BE2C (cell line): ENCODE measurements at regions not wholly inside any gene's neighbourhood (a gene's known extent, or its start where the extent isn't known, plus 50 kb on each side); places are given as distances from the start of the nearest gene placed in this dataset.
"Not testable (repeated sequence)": the region's sequence is repeated elsewhere in the genome, so short reads cannot be mapped to it uniquely, and the experiment has no call there.

ENCODE experiments used
- DNase-seq: peaks from one replicate; pipeline ENCODE4 v3.0.0-alpha.2; 2020
- H3K27me3 ChIP-seq: fragments of 250-450 bp; sonication (Bioruptor Pico); 2 replicates; pipeline ENCODE4 v1.5.1; 2020; ENCODE audit warnings: mild to moderate bottlenecking
- H3K36me3 ChIP-seq: fragments of 250-450 bp; sonication (Bioruptor Pico); 2 replicates; pipeline ENCODE4 v1.5.1; 2020; ENCODE audit warnings: mild to moderate bottlenecking
- H3K4me1 ChIP-seq: fragments of 250-450 bp; sonication (Bioruptor Pico); 2 replicates; pipeline ENCODE4 v1.5.1; 2020
- H3K4me3 ChIP-seq: 2 replicates; pipeline ENCODE4 v1.5.1; 2011; ENCODE audit warnings: low read depth, low read length
- H3K9me3 ChIP-seq: fragments of 250-450 bp; sonication (Bioruptor Pico); 2 replicates; pipeline ENCODE4 v1.5.1; 2020
- CTCF ChIP-seq: IDR thresholded peaks from 2 replicates; pipeline ENCODE4 v1.5.1; 2012; ENCODE audit warnings: mild to moderate bottlenecking, low read depth, low read length

- TF ChIP-seq CTCF: no peak
- DNase-seq: no peak
- H3K27me3 ChIP-seq: no peaks in the 10 kb centered on the region
- no peak overlapping the region for H3K4me3 ChIP-seq
- no peaks in the 10 kb centered on the region for H3K4me1 ChIP-seq
- H3K9me3 ChIP-seq: no peaks in the 10 kb centered on the region
- no peaks in the 10 kb centered on the region for H3K36me3 ChIP-seq
Observed at GRCh38 chr6:10144772-10145171, 270.1 kb downstream of the TFAP2A start.

- no peaks in the 10 kb centered on the region for H3K9me3 ChIP-seq
- no peak overlapping the region for H3K4me3 ChIP-seq
- H3K36me3 ChIP-seq: no peaks in the 10 kb centered on the region
- H3K27me3 ChIP-seq: no peaks in the 10 kb centered on the region
- DNase-seq: no peak
- no peaks in the 10 kb centered on the region for H3K4me1 ChIP-seq
- TF ChIP-seq CTCF: no peak
Observed at GRCh38 chr6:10141746-10142443, 273.0 kb downstream of the TFAP2A start.

- no peak overlapping the region for H3K4me3 ChIP-seq
Observed at GRCh38 chr6:10140824-10141223, 274.1 kb downstream of the TFAP2A start.

GRCh38 chr6:10140136-10140535 lies 274.7 kb downstream of the TFAP2A start:
- no peaks in the 10 kb centered on the region for H3K27me3 ChIP-seq
- TF ChIP-seq CTCF: no peak
- no peaks in the 10 kb centered on the region for H3K4me1 ChIP-seq
- no peaks in the 10 kb centered on the region for H3K9me3 ChIP-seq
- H3K4me3 ChIP-seq: no peak overlapping the region
- DNase-seq: no peak
- no peaks in the 10 kb centered on the region for H3K36me3 ChIP-seq

More at GRCh38 chr6:10140824-10141223, 274.1 kb downstream of the TFAP2A start:
- H3K4me1 ChIP-seq: no peaks in the 10 kb centered on the region
- H3K9me3 ChIP-seq: no peaks in the 10 kb centered on the region
- H3K27me3 ChIP-seq: no peaks in the 10 kb centered on the region
- H3K36me3 ChIP-seq: no peaks in the 10 kb centered on the region
- no peak for TF ChIP-seq CTCF
- no peak for DNase-seq

GRCh38 chr6:10138917-10139316 lies 276.0 kb downstream of the TFAP2A start:
- no peaks in the 10 kb centered on the region for H3K36me3 ChIP-seq
- no peaks in the 10 kb centered on the region for H3K4me1 ChIP-seq
- DNase-seq: no peak
- TF ChIP-seq CTCF: no peak
- no peaks in the 10 kb centered on the region for H3K27me3 ChIP-seq
- H3K4me3 ChIP-seq: no peak overlapping the region
- no peaks in the 10 kb centered on the region for H3K9me3 ChIP-seq

- no peak for TF ChIP-seq CTCF
- Histone ChIP-seq H3K9me3 (no peaks in the 10 kb centered on the region), H3K27me3 (no peaks in the 10 kb centered on the region), H3K4me3 (no peak overlapping the region), H3K36me3 (no peaks in the 10 kb centered on the region), H3K4me1 (no peaks in the 10 kb centered on the region)
- no peak for DNase-seq
Observed at GRCh38 chr6:10136636-10137035, 278.2 kb downstream of the TFAP2A start.

- not testable (repeated sequence) for H3K9me3 ChIP-seq, H3K27me3 ChIP-seq, H3K4me3 ChIP-seq, DNase-seq, H3K4me1 ChIP-seq, H3K36me3 ChIP-seq
Observed at GRCh38 chr6:10134185-10134584, 280.7 kb downstream of the TFAP2A start.
